Head of caudate nucleus (tissue), 42 donors: ENCODE measurements at regions not wholly inside any gene's neighbourhood (a gene's known extent, or its start where the extent isn't known, plus 50 kb on each side); places are given as distances from the start of the nearest gene placed in this dataset.

Source experiments
- DNase-seq, 42 donors: peaks; one replicate each; pipeline versions ENCODE4 v3.0.0 to v3.0.0-alpha.2; 2020 to 2021; ENCODE audit warnings: mixed read lengths in 7 of 42
- intact Hi-C: fragments of 100-400 bp; cut with DNase I; formaldehyde crosslinking; loops from one replicate; pipeline ENCODE4 v1.15.0; 2022

DNA sequence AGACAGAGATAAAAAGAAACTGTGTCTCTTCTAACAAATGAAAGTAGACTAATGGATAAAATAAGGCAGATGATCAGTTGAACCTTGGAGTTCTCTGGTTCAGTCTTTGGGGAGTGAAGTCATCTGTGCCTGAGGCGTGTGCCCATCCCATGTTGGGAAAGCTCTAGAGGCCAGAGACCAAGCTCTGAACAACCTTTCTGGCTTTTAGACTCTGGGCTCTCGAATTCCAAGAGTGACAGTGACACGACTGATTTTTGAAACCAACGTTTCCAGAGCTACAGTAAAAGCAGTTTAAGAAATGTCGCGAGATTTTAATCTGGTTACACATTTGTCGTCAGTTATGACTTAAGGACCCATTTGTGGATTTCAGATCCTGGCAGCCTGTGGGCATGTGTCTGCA is 83.7 kb upstream of the APCDD1 start:
- intact Hi-C loops = no loop called here
- DNase-seq = no peak

DNA sequence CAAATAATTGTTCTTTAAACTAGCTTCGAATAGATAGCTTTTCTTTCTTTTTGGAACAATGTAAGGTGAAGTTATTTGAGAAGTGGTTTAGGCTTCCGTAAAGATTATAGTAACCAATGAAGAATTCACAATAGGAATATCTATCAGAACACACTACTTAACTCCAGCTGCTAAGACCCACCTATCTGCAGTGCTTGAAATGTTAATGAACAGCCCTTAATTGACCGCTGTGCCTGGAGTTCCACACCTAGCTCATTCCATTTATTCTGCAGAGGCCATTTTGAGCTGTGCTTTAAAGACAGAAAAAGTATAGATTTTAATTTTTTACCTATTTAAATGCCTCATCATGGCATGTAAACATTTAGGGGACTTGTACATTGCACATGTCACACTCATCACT is 83.3 kb upstream of the APCDD1 start:
- DNase-seq = no peak
- intact Hi-C loops = no loop called here

DNA sequence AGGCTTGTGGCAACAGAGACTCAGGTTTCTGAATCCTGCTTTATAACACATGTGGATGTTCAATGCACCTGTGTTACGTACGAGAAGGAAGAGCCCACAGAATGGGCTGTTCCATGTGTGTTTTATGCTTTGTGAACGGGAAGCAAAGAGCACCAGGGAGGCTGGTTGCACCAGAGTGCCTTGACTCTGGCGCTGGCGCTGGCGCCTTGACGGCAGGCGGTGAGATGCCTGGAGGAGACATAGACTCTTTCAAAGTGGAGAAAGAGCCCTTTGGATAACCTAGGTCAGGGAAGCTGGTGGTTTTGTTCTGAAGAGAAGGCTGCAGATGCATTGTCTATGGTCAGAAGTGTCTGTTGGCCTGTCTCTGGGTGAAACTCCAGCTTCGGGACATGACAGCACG is 80.2 kb upstream of the APCDD1 start:
- intact Hi-C loops = no loop called here
- DNase-seq = no peak

DNA sequence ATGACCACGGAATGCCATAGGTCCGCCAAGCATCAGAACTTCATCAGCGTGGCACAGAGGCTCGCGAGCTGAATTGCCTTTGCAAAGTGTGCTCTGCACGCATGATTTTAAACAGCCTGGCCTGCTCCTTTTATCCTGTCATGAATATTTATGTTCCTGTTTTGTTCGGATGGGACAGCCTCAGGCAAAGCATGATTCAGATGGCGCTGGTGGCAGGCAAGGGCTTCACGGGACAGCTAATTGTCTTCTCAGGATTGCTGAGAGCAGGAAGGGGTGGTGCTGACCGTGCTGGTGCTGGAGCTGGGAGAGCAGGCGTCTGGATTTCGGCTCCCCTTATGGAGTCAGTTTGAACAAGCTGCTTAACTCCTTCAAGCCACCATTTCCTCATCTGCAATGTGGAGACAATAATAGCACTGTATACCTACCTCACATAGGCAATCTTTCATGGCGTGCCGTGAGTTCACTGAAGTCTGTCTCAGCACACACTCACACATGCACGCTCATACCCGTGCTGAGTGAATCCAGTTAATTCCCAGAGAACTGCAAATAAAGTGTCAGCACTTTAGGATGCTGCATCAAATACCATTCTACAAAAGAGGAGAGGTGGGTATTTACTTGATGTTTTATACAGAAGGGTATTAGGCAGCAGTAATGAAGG is 79.7 kb upstream of the APCDD1 start:
- peak in 1 of 42 donors; percentile 50 for DNase-seq
- intact Hi-C loops = no loop called here

DNA sequence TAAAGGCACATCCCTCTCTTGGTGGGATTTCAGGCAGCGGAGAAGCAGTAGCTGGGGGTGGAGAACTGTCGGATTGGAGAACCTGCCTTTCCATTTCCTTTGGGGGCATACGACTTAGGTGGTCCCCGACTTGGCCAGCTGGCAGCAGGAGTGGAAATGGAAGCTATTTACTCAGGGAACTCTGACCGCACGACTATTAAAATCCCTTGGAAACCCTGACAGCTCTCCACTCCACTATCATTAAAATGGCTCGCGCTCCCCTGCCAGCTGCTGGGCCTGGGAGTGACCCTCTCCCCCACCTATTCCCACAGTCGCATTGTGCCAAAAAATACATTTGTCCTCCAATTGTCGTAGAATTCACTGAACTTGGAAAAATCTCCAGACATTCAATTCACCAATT is 77.7 kb upstream of the APCDD1 start:
- intact Hi-C loops = no loop called here
- no peak for DNase-seq

DNA sequence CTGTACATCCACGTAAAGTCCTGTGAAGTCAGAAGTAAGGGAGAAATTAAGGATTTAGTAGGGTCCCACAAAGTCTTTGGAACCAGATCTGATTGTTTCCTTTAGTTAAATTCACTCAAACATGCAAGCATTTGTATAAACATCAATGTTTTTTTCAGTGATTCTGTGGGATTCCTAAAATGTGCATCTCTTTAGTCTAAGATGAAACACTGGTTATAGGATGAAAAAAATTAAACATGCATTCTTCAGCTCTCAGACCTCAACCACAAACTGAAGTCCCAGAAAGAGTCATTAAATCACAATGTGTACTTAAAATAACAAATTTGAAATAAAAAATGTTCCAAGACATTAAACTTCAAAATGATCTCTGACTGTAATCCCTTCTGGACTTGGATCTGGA is 76.5 kb upstream of the APCDD1 start:
- DNase-seq = no peak

DNA sequence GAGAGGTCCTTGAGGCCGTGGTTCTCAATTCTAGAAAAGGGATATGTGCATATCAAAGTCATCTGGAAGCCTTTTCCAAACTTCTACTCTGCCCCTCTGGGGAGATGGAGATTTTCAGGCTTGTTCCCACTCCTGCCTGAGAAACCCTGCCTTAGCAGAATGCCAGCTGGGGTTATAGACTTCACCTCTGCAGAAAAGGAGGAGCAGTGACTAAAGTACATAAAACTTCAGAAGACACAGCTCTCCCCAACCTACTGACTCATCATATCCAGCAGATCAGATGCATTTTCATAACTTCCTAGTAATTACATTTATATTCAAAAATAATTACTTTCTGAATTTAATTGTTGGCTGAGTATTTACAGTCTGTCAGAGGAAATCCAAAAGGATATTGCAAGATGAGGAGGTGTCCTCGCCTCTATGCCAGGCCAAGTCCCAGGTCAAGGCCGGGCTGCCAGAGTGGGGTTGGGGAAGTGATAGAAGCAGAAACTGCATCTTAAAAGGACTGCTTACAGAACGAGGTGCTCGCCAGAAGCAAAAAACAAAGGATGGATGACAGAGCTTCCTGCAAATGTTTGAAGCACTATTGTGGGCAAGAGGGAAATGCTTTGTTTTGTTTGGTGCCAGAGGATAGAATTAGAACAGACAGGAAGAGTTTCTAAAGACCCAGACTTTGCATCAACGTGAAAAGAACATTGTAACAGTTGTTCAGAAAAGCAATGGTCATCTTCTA is 75.6 kb upstream of the APCDD1 start:
- peak in 1 of 42 donors; percentile 18 for DNase-seq
- intact Hi-C loops = no loop called here

More for the DNA sequence above, 76.5 kb upstream of the APCDD1 start:
- intact Hi-C loops = no loop called here

DNA sequence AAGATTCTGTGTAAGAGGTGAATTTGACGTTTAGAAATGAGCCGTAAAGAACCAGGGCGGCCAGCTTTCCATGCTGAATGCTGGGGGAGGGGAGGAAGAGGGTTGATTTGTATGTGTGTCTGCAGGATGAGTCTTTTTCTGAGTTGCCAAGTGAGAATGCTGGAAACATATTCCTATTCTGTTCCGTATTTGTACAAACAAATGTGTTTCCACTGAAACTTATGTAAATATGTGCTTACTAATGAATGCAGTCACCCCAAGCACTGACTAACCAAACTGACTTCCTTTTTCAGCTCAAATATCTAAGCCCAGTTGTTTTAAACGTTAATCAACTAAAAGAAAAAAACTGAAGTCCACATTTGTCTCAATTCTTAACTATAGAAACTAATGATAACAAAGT is 74.9 kb upstream of the APCDD1 start:
- intact Hi-C loops = no loop called here
- no peak for DNase-seq

DNA sequence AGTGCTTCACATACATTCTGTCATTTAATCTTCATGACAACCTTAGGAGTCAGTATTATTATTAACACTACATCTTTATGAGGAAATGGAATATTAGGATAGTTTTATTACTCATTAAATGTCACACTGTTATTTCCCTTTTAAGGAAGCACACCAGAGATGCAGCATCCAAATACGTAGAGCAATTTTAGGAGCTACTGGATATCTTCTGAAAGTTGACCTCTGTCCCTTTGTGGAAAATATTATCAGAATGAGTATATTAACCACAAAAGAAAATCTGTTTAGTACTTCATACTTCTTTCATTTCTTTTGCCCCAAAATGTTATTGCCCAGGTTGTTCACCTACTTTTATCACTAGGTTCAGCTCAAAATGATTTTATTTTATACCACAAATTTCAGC is 72.9 kb upstream of the APCDD1 start:
- DNase-seq = no peak
- intact Hi-C loops = no loop called here

DNA sequence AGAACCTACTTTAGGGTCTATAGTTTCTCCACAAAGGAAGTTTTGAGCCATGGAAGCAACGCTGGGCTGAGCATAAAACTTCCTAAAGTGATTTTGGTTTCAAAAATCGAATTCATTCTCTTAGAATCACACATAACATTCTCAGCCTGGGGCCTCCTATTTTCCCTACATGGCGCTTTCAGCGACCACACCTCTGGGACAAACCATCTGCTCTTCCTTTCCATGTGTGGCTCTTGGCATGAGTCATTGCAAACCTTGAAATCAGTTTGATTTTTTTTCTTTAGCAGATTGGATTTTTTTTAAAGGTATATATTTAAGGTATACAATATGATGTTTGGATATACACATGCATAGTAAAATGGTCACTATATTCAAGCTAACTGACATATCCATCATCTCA is 72.5 kb upstream of the APCDD1 start:
- no peak for DNase-seq
- intact Hi-C loops = no loop called here

DNA sequence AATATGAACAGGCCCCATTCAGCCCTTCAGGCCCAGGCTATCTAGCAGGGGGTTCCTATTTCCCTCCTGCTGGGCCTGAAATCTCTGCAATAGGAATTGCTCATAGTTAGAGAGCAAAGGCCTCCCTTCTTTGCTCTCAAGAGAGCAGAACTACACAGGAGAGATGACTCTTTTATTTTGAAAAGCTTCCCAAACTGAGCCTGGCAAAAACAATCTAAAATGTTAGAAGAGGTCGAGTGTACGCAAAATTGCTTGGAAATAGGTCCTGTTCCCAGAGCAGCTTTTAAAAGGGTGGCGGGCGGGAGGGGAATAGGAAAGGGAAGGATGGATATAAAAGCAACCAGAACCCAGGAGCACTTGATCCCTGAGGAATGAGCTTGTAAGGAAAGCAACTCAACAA is 68.4 kb upstream of the APCDD1 start:
- intact Hi-C loops = no loop called here
- DNase-seq = peak in 1 of 42 donors; percentile 44

DNA sequence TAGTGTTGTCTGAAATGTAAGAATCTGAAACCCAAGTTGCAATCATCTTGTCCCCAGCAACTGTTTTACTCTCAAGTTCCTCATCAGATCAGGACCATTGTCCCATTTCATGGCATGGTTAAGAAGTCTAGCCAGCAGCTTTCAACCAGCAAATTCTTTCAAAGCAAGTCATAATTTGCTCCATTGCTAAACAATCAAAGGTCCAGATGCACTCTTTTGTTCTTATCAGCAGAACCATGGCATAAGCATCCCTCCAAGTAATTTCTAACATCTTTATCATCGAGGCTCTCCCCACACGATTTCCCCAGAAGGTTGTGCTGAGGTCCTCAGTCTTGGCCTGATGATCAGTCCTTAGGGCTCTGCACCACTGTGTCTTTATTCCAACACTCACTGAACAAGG is 67.5 kb upstream of the APCDD1 start:
- no peak for DNase-seq
- intact Hi-C loops = no loop called here

DNA sequence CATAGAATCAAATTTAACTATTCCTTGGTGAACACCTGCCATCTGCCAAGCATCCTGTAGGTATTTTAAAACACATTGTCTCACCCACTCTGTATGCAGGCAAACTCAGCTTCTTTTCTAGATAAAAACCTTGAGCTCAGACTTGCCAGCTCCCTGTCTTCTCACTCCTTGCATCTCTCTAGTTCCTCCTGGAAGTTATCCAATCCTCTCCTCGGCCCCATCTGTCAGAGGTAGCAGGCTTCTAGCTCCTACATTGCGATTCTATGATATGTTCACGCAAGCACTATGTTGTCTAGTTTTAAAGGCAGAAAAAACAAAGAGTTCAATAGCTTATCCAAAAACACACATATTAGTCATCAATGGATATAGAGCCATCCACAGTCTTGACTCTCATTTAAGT is 67.0 kb upstream of the APCDD1 start:
- intact Hi-C loops = no loop called here
- DNase-seq = no peak

DNA sequence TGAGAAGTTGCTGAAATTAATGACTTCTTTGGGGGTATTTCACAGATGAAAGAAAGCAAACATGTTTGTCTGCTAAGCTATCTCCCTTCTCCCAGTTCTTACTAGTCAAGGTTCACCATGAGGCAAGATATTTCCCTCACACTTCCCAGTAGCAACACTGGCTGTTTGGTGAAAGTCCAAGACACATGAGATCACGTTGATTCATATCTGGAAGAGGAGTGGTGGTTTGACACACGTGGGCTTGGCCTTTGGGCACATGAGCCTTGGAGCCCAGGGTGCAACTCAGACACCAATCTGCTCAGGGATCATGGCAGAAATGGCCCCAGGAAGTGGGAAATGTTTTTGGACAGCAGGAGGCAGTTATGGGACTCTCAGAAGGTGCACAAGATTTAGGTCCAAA is 66.1 kb upstream of the APCDD1 start:
- intact Hi-C loops = no loop called here
- no peak for DNase-seq

DNA sequence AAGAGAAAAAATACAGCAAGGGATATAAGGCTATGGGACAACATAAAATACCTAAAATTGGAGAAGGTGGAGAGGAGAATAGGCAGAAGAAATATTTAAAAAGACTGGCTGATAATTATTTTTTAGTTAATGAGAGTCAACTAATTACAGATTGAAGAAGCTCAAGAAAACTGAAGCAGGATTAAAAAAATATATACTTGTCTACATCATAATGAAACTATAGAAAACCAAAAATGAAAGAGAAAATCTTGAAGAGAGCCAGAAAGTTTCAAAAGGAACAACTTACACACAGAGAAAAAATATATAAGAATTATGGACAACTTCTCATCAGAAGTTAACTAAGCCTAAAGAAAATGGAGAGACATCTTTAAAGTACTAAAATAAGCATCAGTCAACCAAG is 62.9 kb upstream of the APCDD1 start:
- intact Hi-C loops = no loop called here
- DNase-seq = no peak

DNA sequence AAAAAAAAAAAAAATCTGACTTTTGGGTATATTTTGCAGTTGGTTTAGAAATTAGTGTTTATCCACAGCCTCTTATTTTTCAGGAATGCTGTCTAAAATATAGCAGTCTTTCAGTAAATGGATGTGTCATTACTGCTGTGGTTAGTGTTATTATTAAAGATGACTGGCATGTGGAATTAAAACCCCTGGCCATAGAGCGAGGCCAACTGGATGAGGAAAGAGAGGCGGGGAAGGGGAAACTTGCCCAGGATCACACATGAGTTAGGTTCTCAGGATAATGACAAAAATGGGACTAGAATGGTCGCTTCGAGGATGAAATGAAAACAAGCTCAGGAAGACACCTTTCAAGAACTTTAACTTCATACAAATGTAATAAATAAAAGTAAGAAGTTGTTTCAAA is 57.4 kb upstream of the APCDD1 start:
- intact Hi-C loops = no loop called here
- no peak for DNase-seq

DNA sequence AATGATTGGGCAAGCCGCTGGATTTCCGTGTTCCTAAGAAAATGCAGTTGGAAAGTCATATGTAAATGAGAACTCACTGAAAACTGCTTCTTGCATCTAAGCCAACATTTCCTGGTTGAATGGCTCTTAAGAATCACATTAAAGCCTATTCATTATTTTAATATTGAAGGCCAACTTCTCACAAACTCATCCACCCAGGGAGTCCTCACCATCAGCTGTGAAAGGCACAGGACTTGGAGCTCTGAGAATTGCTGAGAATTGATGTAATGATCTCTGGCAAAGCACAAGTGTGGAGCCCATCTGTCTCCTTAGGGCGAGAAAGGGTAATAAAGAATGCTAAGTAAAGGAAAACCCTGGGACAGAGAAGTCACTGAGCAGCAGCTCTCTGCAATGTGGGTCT is 55.9 kb upstream of the APCDD1 start:
- intact Hi-C loops = no loop called here
- peak in 3 of 42 donors; percentile 28 to 53 (median 41) for DNase-seq

DNA sequence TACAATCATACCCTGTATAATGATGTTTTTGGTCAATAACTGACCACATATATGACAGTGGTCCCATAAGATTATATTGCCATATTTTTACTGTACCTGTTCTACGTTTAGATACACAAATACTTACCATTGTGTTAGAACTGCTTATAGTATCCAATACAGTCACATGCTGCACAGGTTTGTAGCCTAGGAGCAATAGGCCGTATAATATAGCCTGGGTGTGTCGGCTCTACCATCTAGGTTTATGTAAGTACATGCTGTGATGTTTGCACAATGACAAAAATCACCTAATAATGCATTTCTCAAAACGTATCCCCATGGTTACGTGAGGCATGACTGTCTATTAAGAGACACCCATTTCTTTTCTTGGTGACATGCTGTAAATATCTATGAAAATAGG is 55.0 kb upstream of the APCDD1 start:
- DNase-seq = no peak
- intact Hi-C loops = no loop called here

DNA sequence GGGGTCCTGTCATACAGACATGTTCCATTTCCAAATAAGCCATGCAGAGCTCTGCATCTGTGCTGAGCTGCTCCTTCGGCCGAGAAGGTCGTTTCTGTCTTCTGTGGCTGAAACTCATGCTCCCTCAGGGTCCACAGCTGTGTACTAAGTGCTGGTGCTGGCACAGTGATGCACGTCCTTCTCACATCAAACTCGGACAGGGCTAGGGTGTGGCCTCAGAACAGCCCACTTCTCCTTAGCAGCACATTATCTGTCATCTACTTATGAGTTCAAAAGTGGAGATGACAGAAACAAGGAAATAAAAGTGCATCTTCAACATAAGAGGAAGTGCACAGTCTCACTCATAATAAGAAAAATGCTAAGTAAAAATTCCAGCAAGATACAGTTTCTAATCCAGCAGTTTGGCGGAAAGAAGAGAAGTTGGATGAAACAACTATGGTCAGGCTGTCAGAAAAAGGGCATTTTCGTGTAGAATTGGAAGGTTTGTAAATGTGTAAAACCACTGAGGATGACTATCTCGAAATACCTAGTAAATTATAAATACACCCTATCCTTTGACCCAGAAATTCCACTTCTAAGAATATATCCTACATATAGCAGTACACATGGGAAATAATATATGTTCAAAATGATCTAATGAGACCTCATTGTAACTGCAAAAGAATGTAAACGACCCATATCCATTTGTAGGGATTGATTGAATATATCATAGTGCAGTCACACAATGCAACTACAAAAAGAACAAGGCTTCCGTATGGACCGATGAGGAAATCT is 53.7 kb upstream of the APCDD1 start:
- intact Hi-C loops = loop anchor here (5.0 kb wide), 1 partner anchor 117 kb away; no protein-coding TSS in a partner anchor
- DNase-seq = no peak

DNA sequence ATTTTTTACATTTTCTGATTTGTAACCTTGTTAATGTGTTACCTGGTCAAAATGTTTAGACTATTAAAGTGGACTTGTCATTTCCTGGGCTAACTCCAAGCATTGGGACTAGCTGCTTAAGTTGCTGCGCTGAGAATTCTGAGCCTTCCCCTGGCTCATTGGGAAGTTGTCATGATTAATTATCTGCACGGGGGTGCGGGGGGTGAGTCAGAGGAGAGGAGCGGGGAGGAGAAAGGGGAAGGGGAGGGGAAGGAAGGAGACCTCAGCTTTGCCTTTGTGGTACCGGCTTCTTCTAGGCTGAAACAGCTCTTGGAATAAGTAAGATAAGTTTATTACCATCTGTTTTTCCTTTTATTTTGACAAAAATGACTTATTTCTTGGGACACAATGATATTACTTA is 52.9 kb upstream of the APCDD1 start:
- DNase-seq = peak in 2 of 42 donors; percentile 18 to 63
- intact Hi-C loops = loop anchor here (5.0 kb wide), 1 partner anchor 116 kb away; no protein-coding TSS in a partner anchor
